Left hindlimb (tissue), 1 donor: ENCODE measurements at regions not wholly inside any gene's neighbourhood (a gene's known extent, or its start where the extent isn't known, plus 50 kb on each side); places are given as distances from the start of the nearest gene placed in this dataset.

Experiments
- DNase-seq: peaks from one replicate; pipeline ENCODE4 v3.0.0-alpha.2; 2018

DNA sequence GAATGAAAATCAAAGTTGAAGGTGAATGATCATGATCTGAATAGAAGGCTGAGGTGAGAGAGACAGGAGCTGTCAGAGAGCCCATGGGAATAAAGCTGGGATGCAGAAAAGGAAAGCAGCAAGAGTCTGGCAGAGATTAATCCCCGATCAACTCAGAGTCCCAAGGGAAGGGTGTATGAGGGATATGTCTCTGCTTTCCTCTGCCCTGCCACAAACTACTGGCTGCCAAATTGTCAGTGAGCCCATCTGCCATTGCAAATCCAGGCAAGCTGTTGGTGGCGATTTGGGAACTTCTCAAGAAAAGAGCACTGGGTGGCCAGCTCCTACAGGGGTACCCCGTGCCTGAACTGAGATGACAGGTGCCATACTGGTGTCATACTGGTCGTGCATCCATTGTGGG lies 705.5 kb upstream of the MAN1A1 start:
- no peak for DNase-seq

- DNase-seq = no peak
Measured at GRCh38 chr6:120039664-120040063, 690.1 kb upstream of the MAN1A1 start.

- DNase-seq = no peak
Measured at GRCh38 chr6:120031837-120032236, 682.3 kb upstream of the MAN1A1 start.

GRCh38 chr6:120026791-120027190 lies 677.2 kb upstream of the MAN1A1 start:
- DNase-seq = no peak

DNA sequence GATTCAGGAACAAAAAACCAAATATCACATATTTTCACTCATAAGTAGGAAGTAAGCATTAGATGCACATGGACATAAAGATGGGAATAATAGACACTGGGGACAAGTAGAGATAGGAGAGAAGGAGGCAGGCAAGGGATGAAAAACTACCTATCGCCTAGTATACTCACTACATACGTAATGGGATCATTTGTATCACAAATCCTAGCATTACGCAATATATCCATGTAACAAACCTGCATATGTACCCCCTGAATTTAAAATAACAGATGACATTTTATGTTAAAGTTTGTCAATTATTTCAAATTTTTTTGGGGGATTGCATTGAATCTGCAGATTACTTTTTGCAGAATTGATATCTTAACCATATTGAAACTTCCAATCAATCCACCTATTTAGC lies 660.5 kb upstream of the MAN1A1 start:
- no peak for DNase-seq

DNA sequence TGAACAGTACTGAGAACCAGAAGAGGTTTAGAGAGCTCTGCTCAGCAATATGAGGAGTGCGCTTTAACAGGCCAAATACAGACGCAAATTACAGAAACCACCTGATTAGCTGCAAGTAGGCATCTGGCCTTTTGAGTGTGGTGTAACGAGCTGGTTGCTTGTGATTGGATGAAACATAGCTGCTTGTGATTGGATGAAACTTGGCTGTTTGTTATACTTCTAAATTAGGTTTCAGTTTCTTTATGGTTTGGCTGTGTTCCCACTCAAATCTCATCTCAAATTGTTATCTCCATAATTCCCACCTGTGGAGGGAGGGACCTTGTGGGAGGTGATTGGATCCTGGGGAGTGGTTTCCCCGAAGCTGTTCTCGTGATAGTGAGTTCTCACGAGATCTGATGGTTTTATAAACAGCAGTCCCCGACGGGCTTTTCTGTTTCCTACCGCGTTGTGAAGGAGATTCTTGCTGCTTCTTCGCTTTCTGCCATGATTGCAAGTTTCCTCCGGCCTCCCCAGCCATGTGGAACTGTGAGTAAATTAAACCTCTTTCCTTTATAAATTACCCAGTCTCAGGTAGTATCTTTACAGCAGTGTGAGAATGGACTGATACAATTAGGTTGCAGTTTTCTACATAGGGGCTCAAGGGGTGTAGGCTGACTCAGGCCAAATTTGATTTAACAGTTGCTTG lies 655.9 kb upstream of the MAN1A1 start:
- DNase-seq = no peak

GRCh38 chr6:119986934-119987549 lies 637.5 kb upstream of the MAN1A1 start:
- no peak for DNase-seq

DNA sequence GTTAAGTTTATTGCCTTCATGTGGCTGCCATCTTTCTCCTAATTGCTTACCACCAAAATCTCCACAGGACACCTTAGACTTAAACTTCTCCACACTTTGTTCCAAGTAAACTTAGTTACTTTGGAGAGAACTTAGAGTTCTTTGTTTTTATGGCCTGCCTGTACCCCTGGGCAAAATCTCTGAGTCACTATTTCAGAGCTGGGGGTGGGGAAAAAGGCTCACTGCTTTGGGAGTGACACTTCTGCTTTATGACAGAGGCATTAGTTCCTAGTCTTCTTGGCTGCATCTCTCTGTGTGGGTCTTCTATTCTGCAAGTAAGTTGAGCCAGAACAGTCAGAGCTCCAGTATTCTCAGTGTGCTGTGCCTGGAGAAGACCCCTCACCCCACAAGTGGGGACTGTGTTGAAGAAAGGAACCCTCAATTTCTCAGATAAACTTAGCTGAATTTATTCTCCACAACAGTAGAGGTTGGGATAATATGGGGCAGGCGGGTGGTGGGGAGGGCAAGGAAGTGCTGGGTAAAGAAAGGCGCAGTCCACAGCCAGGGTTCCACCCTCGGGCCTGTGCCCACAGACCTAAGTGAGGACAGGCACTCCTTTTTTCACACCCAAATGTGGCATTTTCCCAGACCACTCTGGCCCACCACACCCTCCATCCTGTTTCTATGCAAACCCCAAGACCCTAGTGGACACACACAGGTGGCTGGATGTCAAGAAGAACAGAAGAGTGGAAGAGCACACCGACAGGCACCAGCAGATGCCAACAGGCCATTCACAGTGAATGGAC lies 636.6 kb upstream of the MAN1A1 start:
- DNase-seq = no peak

DNA sequence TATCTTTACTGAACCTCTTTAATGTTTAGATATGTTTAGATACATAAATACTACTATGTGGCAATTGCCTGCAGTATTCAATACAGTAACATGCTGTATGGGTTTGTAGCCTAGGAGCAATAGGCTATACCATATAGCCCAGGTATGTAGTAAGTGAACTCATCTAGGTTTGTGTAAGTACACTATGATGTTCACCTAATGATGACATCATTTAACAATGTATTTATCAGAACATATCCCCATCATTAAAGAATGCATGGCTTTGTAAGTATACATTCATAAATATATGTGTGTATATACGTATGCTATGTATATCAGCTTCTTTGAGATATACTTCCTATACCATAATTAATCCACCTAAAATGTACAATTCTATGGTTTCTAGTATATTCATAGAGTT lies 631.2 kb upstream of the MAN1A1 start:
- DNase-seq = no peak

- DNase-seq = no peak
Measured at GRCh38 chr6:119979862-119980261, 630.3 kb upstream of the MAN1A1 start.

GRCh38 chr6:119978274-119978889 lies 628.8 kb upstream of the MAN1A1 start:
- no peak for DNase-seq

GRCh38 chr6:119974430-119975159 lies 625.0 kb upstream of the MAN1A1 start:
- no peak for DNase-seq

DNA sequence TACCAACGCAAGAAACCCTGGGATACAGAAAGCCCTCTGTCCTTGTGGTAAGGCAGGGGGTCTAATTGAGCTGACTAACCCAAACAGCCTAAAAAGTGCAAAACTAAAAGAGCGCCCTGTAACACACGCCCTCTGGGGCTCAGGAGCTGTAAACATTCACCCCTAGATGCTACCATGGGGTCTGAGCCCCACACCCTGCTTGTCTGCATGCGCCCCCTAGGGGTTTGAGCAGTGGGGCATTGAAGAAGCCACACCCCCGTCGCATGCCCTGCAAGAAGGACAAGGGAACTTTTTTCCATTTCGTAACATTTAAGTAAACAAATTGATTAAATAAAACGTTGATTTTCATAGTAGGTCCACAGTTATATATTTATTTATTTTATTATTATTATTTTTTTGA lies 616.9 kb upstream of the MAN1A1 start:
- no peak for DNase-seq

GRCh38 chr6:119965900-119966299 lies 616.3 kb upstream of the MAN1A1 start:
- DNase-seq = no peak

GRCh38 chr6:119965008-119965407 lies 615.4 kb upstream of the MAN1A1 start:
- no peak for DNase-seq

GRCh38 chr6:119962505-119962904 lies 612.9 kb upstream of the MAN1A1 start:
- no peak for DNase-seq

DNA sequence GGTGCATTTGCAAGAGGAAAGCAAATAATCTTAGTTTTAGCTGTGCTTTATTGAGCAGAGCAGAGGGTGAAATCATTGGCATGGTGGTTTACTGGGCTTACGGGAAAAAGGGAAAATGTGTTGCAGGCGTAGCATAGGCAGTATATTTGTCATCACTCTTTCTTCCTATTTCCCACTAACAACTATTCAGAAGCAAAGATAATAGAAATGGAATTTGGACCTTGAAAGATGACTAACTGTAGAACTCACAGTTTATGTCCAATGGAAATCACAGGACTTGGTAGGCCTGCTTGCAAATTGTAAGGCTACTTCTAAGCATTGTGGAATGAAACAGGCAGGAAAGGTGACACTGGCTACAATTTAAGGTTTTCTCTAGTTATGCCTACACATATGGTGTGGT lies 611.9 kb upstream of the MAN1A1 start:
- DNase-seq = no peak

DNA sequence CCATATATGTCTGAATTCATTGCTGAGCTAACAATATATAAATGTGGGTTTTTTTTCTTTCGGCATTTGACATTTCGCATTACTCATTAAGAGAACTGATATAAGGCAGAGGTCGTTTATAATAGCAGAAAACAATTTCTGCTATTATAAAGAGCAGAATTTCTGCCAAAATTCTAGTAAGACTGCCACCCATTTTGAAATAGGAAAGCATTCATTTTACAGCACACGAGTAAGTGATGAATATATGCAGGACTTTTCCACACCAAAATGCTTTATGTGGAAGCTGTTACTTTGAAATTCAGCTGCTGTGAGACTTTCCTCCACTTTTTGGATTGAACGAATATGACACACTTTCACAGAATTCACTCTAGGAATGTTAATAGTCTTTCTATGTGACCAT lies 610.9 kb upstream of the MAN1A1 start:
- no peak for DNase-seq

- no peak for DNase-seq
Measured at GRCh38 chr6:119960036-119960435, 610.5 kb upstream of the MAN1A1 start.

GRCh38 chr6:119957195-119957594 lies 607.6 kb upstream of the MAN1A1 start:
- DNase-seq = no peak

GRCh38 chr6:119952696-119953095 lies 603.1 kb upstream of the MAN1A1 start:
- no peak for DNase-seq

DNA sequence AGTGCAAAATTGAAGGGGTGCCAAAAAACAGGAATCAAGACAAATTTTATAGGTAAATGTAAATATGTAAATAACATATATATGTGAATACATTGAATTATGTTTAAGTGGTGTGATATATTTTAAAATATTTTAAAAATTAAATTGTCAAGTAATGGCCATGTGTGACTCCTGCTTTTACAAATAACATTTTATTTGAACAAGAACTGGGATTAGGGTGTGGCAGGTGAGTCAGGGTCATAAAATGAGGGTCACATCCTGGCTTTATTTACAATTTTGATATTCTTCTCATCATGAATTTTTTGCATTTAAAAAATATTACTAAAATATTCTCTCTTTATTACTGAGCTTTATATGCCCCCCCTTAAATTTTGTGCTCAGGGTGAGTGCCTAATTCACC lies 601.1 kb upstream of the MAN1A1 start:
- DNase-seq = no peak
